Esophagus squamous epithelium (tissue), 4 donors: ENCODE measurements at regions not wholly inside any gene's neighbourhood (a gene's known extent, or its start where the extent isn't known, plus 50 kb on each side); places are given as distances from the start of the nearest gene placed in this dataset.

Experiments used
- POLR2A ChIP-seq, 4 donors: fragments of 450-650 bp; IDR thresholded peaks; one replicate each; pipeline ENCODE4 v1.6.1; 2017; ENCODE audit warnings: antibody characterized with exemption in 4 of 4, mild to moderate bottlenecking in 4 of 4, moderate library complexity in 3 of 4
- TF ChIP-seq, protein P1 (sequence below), 6 experiments: fragments of 450-650 bp in 4 of 6; fragments of 200-600 bp in 2 of 6; sonication (generic) in 2 of 6; IDR thresholded peaks; one replicate each; pipeline ENCODE4 v1.5.1; 2016 to 2019; ENCODE audit warnings: antibody characterized with exemption in 6 of 6, mild to moderate bottlenecking in 4 of 6, moderate library complexity in 4 of 6

DNA sequence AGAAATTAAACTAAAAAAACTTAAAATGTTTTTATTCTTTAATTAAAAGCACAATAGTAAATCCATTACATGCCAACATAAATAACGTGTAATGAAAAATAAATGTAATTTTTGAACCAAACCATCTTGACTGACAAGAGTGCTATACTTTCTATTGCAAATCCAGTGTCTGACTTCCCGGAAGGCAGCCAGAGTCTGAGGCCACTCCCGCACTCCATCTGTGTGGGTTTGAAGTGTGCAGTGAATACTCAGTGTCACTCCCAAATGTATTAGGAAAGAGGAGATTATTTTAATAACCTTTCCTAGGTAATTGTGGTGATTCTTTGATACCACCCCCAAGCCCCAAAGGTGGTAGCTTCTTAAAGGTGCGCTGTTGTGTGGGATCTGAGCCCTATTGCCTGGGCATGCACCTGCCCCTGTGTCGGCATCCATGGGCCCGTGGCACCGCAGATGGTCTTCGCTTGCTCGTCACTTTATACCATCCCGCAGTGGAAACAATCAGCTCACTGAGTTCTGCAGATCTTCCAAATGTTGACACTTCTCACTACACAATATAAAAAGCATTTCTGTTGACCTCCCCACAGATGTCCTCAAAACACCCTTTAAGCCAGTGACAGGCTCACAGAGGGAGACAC, 391.2 kb downstream of the THBS2 start:
- TF ChIP-seq, protein P1, sequence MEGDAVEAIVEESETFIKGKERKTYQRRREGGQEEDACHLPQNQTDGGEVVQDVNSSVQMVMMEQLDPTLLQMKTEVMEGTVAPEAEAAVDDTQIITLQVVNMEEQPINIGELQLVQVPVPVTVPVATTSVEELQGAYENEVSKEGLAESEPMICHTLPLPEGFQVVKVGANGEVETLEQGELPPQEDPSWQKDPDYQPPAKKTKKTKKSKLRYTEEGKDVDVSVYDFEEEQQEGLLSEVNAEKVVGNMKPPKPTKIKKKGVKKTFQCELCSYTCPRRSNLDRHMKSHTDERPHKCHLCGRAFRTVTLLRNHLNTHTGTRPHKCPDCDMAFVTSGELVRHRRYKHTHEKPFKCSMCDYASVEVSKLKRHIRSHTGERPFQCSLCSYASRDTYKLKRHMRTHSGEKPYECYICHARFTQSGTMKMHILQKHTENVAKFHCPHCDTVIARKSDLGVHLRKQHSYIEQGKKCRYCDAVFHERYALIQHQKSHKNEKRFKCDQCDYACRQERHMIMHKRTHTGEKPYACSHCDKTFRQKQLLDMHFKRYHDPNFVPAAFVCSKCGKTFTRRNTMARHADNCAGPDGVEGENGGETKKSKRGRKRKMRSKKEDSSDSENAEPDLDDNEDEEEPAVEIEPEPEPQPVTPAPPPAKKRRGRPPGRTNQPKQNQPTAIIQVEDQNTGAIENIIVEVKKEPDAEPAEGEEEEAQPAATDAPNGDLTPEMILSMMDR (IDR thresholded peaks at IDR 0.05) = no peak
- no peak for TF ChIP-seq POLR2A (IDR thresholded peaks at IDR 0.05)
